OCI-LY7 (cell line): ENCODE measurements at regions not wholly inside any gene's neighbourhood (a gene's known extent, or its start where the extent isn't known, plus 50 kb on each side); places are given as distances from the start of the nearest gene placed in this dataset.
A peak's percentile ranks its signal among the peaks of the same experiment; 100 is the strongest.

Experiments
- EZH2phosphoT487 ChIP-seq: fragments of 200-600 bp; sonication (generic); IDR thresholded peaks from 2 replicates; pipeline ENCODE4 v1.6.1; 2018; ENCODE audit warnings: low read depth, borderline replicate concordance, mild to moderate bottlenecking, mixed run types, antibody characterized with exemption, low read length, moderate library complexity, mixed read lengths
- TF ChIP-seq, protein P1 (sequence below): fragments of 200-600 bp; sonication (generic); conservative IDR thresholded peaks from 2 replicates; pipeline ENCODE4 v1.5.1; 2014; ENCODE audit warnings: mild to moderate bottlenecking, antibody characterized with exemption, low read length, moderate library complexity, mixed read lengths

DNA sequence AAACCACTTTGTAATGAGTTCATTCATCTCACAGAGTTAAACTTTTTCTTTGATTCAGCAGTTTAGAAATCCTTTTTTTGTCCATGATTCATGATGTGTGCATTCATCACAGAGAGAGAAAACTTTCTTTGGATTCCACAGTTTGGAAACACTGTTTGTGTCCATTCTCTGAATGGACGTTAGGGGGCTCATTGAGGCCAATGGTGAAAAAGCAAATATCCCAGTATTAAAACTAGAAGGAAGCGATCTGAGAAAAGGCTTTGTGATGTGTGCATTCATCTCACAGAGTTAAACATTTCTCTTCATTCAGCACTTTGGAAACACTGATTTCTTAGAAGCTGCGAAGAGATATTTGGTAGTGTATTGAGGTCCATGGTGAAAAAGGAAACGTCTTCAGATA is 155.6 kb upstream of the TRIM48 start:
- TF ChIP-seq EZH2phosphoT487 = no peak
- TF ChIP-seq, protein P1, sequence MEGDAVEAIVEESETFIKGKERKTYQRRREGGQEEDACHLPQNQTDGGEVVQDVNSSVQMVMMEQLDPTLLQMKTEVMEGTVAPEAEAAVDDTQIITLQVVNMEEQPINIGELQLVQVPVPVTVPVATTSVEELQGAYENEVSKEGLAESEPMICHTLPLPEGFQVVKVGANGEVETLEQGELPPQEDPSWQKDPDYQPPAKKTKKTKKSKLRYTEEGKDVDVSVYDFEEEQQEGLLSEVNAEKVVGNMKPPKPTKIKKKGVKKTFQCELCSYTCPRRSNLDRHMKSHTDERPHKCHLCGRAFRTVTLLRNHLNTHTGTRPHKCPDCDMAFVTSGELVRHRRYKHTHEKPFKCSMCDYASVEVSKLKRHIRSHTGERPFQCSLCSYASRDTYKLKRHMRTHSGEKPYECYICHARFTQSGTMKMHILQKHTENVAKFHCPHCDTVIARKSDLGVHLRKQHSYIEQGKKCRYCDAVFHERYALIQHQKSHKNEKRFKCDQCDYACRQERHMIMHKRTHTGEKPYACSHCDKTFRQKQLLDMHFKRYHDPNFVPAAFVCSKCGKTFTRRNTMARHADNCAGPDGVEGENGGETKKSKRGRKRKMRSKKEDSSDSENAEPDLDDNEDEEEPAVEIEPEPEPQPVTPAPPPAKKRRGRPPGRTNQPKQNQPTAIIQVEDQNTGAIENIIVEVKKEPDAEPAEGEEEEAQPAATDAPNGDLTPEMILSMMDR = peak; percentile 44; the same call in 1 of the 2 replicates
